Loucy (cell line): ENCODE measurements at regions not wholly inside any gene's neighbourhood (a gene's known extent, or its start where the extent isn't known, plus 50 kb on each side); places are given as distances from the start of the nearest gene placed in this dataset.

Experiments
- H2AFZ ChIP-seq: fragments of 200-600 bp; sonication (generic); 2 replicates; pipeline ENCODE4 v1.6.0; 2016; ENCODE audit warnings: antibody characterized with exemption, mild to moderate bottlenecking, low read length, moderate library complexity
- H3F3A ChIP-seq: fragments of 200-600 bp; 2 replicates; pipeline ENCODE4 v1.6.0; 2016; ENCODE audit warnings: antibody characterized with exemption, low read depth, mild to moderate bottlenecking
- H3K27me3 ChIP-seq: fragments of 200-600 bp; sonication (generic); 2 replicates; pipeline ENCODE4 v1.6.1; 2014; ENCODE audit warnings: low read length, mild to moderate bottlenecking; ENCODE audit not compliant: insufficient read depth, poor library complexity, severe bottlenecking
- H3K36me3 ChIP-seq: fragments of 200-600 bp; sonication (generic); 2 replicates; pipeline ENCODE4 v1.6.1; 2016; ENCODE audit warnings: low read length; ENCODE audit not compliant: insufficient read depth
- H3K4me1 ChIP-seq: fragments of 200-600 bp; sonication (generic); 2 replicates; pipeline ENCODE4 v1.5.1; 2014; ENCODE audit warnings: low read length, mild to moderate bottlenecking; ENCODE audit not compliant: insufficient read depth, poor library complexity, severe bottlenecking
- H3K4me2 ChIP-seq: fragments of 200-600 bp; sonication (generic); 2 replicates; pipeline ENCODE4 v1.6.0; 2014; ENCODE audit warnings: antibody characterized with exemption, low read length, low read depth, mild to moderate bottlenecking; ENCODE audit not compliant: poor library complexity, severe bottlenecking
- H3K4me3 ChIP-seq: fragments of 200-600 bp; sonication (generic); 2 replicates; pipeline ENCODE4 v1.5.1; 2014; ENCODE audit warnings: low read length, mild to moderate bottlenecking, mixed read lengths; ENCODE audit not compliant: poor library complexity, severe bottlenecking
- H3K79me2 ChIP-seq: fragments of 200-600 bp; sonication (generic); 2 replicates; pipeline ENCODE4 v1.6.1; 2014; ENCODE audit warnings: low read length; ENCODE audit not compliant: insufficient read depth
- H3K9ac ChIP-seq: fragments of 200-600 bp; sonication (generic); 2 replicates; pipeline ENCODE4 v1.6.0; 2014; ENCODE audit warnings: mild to moderate bottlenecking, low read depth, low read length, moderate library complexity; ENCODE audit not compliant: poor library complexity, severe bottlenecking
- H3K9me2 ChIP-seq: fragments of 200-600 bp; sonication (generic); replicated peaks from 2 replicates; pipeline ENCODE4 v1.6.1; 2016; ENCODE audit warnings: low read depth, low read length, mixed read lengths
- H3K9me3 ChIP-seq: fragments of 200-600 bp; sonication (generic); 2 replicates; pipeline ENCODE4 v1.6.1; 2014; ENCODE audit warnings: mild to moderate bottlenecking, antibody characterized with exemption, low read length, low read depth; ENCODE audit not compliant: insufficient read depth
- H4K20me1 ChIP-seq: fragments of 200-600 bp; sonication (generic); 2 replicates; pipeline ENCODE4 v1.6.0; 2014; ENCODE audit warnings: antibody characterized with exemption, low read length, mild to moderate bottlenecking; ENCODE audit not compliant: insufficient read depth, poor library complexity, severe bottlenecking
- EZH2phosphoT487 ChIP-seq: fragments of 200-600 bp; IDR thresholded peaks from 2 replicates; pipeline ENCODE4 v1.6.1; 2018; ENCODE audit warnings: antibody characterized with exemption, mild to moderate bottlenecking, moderate library complexity, borderline replicate concordance
- TF ChIP-seq, protein P1 (sequence below): fragments of 200-600 bp; sonication (generic); conservative IDR thresholded peaks from 2 replicates; pipeline ENCODE4 v1.5.1; 2014; ENCODE audit warnings: mild to moderate bottlenecking, antibody characterized with exemption, low read length

DNA sequence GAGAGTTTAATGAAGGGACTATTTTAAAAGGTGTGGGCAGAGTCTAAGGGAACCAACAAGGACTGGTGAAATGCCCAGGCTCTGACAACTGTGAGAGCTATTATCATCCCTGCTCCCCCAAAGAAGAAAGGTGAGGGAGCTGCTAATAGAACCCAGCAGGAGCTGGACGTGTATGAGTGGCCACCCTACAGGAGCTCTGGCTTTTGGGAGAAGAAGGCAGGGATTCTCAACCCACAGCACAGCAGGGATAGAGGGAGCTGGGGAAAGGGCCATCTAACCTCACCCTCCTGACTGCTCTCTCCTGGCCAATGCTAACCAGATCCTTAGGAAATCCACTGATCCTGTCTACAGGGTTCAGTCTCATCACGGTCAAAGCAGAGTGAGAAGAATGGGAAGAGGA is 57.1 kb downstream of the GRIN2B start:
- Histone ChIP-seq H3K79me2 (no peaks in the 10 kb centered on the region), H3K36me3 (no peaks in the 10 kb centered on the region), H3F3A (no peaks in the 10 kb centered on the region), H3K9me3 (no peaks in the 10 kb centered on the region), H3K27me3 (no peaks in the 10 kb centered on the region), H2AFZ (no peak overlapping the region), H4K20me1 (no peaks in the 10 kb centered on the region), H3K9ac (no peak overlapping the region), H3K4me3 (no peak overlapping the region), H3K4me2 (no peak overlapping the region), H3K4me1 (no peaks in the 10 kb centered on the region), H3K9me2 (no peaks in the 10 kb centered on the region)
- TF ChIP-seq, protein P1, sequence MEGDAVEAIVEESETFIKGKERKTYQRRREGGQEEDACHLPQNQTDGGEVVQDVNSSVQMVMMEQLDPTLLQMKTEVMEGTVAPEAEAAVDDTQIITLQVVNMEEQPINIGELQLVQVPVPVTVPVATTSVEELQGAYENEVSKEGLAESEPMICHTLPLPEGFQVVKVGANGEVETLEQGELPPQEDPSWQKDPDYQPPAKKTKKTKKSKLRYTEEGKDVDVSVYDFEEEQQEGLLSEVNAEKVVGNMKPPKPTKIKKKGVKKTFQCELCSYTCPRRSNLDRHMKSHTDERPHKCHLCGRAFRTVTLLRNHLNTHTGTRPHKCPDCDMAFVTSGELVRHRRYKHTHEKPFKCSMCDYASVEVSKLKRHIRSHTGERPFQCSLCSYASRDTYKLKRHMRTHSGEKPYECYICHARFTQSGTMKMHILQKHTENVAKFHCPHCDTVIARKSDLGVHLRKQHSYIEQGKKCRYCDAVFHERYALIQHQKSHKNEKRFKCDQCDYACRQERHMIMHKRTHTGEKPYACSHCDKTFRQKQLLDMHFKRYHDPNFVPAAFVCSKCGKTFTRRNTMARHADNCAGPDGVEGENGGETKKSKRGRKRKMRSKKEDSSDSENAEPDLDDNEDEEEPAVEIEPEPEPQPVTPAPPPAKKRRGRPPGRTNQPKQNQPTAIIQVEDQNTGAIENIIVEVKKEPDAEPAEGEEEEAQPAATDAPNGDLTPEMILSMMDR = no peak
- TF ChIP-seq EZH2phosphoT487 = no peak

DNA sequence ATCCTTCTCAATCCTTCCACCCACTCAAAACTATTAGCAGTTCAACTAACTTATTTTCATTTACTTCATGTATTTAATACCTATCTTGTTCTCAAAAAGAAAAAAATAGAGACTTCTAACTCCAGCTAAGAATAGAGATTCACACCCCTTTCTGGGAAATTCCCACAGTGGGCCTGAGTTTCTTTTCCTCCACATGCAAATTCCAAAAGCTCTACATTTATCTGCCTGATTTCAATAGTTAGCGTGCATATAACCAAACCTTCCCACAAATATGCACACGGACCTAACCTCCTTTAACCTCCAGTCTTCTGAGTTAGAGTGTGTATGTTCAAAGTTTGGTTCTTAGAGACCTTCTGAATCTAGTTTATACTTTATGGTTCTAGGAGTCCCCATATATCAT is 62.5 kb downstream of the GRIN2B start:
- Histone ChIP-seq H3K9me2 (no peaks in the 10 kb centered on the region), H3K79me2 (no peaks in the 10 kb centered on the region), H3K27me3 (no peaks in the 10 kb centered on the region), H3K9ac (no peak overlapping the region), H2AFZ (no peak overlapping the region), H3K4me2 (no peak overlapping the region), H3F3A (no peaks in the 10 kb centered on the region), H4K20me1 (no peaks in the 10 kb centered on the region), H3K9me3 (no peaks in the 10 kb centered on the region), H3K36me3 (no peaks in the 10 kb centered on the region), H3K4me3 (no peak overlapping the region), H3K4me1 (no peaks in the 10 kb centered on the region)
- TF ChIP-seq EZH2phosphoT487 = no peak
- TF ChIP-seq, protein P1 = no peak

DNA sequence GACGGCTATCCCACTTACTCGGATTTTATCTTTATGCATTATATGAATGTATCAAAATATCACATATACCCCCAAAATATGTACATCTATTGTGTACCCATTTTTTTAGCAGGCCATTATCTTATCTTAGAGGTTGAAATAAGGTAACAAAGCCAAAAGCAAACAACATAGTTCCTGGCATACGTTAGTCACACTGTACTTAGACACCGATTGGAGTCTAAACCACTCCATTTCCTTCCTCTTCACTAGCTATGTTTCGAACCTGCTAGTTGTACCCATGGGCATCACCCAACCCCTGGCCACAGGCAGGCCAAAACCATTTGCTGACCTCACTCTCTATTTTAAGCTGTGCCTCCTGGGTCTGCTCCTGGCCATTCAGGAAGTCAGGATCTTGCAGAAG is 66.3 kb downstream of the GRIN2B start:
- Histone ChIP-seq H3K9me3 (no peaks in the 10 kb centered on the region), H3K36me3 (no peaks in the 10 kb centered on the region)
- TF ChIP-seq EZH2phosphoT487 = no peak
- TF ChIP-seq, protein P1 = no peak

More for the DNA sequence above, 66.3 kb downstream of the GRIN2B start:
- no peaks in the 10 kb centered on the region for H4K20me1 ChIP-seq
- no peak overlapping the region for H3K4me2 ChIP-seq
- no peaks in the 10 kb centered on the region for H3K27me3 ChIP-seq
- no peak overlapping the region for H3K4me3 ChIP-seq
- no peak overlapping the region for H3K9ac ChIP-seq
- no peaks in the 10 kb centered on the region for H3K79me2 ChIP-seq
- no peak overlapping the region for H2AFZ ChIP-seq
- no peaks in the 10 kb centered on the region for H3K9me2 ChIP-seq
- H3F3A ChIP-seq = no peaks in the 10 kb centered on the region
- no peaks in the 10 kb centered on the region for H3K4me1 ChIP-seq
